Neuron (in vitro differentiated cells): ENCODE measurements at regions not wholly inside any gene's neighbourhood (a gene's known extent, or its start where the extent isn't known, plus 50 kb on each side); places are given as distances from the start of the nearest gene placed in this dataset.
"Not testable (repeated sequence)": the region's sequence is repeated elsewhere in the genome, so short reads cannot be mapped to it uniquely, and the experiment has no call there.

Source experiments
- H2AFZ ChIP-seq: one replicate; pipeline ENCODE4 v1.6.1; 2013; ENCODE audit warnings: low read depth, mild to moderate bottlenecking, inconsistent platforms, low read length, moderate library complexity
- H3K27me3 ChIP-seq: one replicate; pipeline ENCODE4 v1.6.1; 2013; ENCODE audit warnings: low read length; ENCODE audit not compliant: insufficient read depth
- H3K36me3 ChIP-seq: one replicate; pipeline ENCODE4 v1.6.1; 2013; ENCODE audit warnings: low read length; ENCODE audit not compliant: insufficient read depth
- H3K4me1 ChIP-seq: one replicate; pipeline ENCODE4 v1.6.1; 2013; ENCODE audit warnings: low read length; ENCODE audit not compliant: insufficient read depth
- H3K4me3 ChIP-seq: 2 replicates; pipeline ENCODE4 v1.5.1; 2013; ENCODE audit warnings: mild to moderate bottlenecking, low read length, moderate library complexity
- H3K9me3 ChIP-seq: one replicate; pipeline ENCODE4 v1.6.1; 2013; ENCODE audit warnings: low read length

DNA sequence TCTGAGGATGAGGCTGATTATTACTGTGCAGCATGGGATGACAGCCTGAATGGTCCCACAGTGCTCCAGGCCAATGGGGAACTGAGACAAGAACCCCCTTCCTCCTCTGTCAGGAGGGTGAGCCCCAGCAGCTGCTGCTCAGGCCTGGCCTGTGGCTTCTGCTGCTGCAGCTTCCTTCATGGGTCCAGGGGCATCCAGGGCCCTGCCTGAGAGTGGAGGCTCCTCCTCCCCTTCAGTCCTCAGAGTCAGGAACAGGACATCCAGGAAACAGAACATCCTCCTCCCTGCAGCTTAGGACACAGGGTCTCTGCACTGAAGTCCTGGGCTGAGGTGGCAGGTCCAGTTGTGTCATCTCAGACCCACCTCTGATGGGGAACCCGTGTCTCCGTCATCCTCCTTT lies 127.2 kb downstream of the ZNF280B start:
- H3K4me3 ChIP-seq = not testable (repeated sequence)

DNA sequence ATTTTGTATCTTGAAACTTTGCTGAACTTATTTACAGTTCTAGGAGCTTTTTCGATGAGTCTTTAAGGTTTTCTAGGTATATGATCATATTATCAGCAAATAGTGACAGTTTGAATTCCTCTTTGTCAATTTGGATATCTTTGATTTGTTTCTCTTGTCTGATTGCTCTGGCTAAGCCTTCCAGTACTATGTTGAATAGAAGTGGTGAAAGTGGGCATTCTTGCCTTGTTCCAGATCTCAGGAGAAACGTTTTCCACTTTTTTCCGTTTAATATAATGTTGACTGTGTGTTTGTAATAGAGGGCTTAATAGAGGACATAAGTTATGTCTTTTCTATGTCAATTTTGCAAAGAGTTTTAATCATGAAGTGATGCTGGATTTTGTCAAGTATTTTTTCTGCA lies 124.3 kb downstream of the ZNF280B start:
- H3K4me3 ChIP-seq = no peak overlapping the region
- H3K9me3 ChIP-seq = no peaks in the 10 kb centered on the region
- no peaks in the 10 kb centered on the region for H3K36me3 ChIP-seq
- H3K4me1 ChIP-seq = no peaks in the 10 kb centered on the region
- peaks cover 12% of the 10 kb centered on the region for H3K27me3 ChIP-seq
- H2AFZ ChIP-seq = no peak overlapping the region

More for the DNA sequence above, 127.2 kb downstream of the ZNF280B start:
- not testable (repeated sequence) for H3K9me3 ChIP-seq, H3K4me1 ChIP-seq, H3K36me3 ChIP-seq, H3K27me3 ChIP-seq, H2AFZ ChIP-seq

DNA sequence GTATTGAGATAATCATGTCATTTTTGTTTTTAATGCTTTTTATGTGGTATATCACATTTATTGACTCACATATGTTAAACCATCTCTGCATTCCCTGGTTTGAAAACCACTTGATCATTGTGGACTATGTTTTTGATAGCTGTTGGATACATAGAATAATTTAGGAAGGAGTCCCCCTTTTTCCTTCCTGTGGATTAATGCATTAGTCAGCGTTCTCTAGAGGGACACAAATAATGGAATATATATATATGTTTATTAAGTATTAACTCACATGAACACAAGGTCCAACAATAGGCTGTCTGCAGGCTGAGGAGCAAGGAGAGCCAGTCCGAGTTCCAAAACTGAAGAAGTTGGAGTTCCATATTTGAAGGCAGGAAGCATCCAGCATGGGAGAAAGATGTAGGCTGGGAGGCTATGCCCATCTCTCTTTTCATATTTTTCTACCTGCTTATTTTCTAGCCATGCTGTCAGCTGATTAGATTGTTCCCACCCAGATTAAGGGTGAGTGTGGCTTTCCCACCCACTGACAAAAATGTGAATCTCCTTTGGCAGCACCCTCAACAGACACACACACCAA lies 123.8 kb downstream of the ZNF280B start:
- peaks cover 12% of the 10 kb centered on the region for H3K27me3 ChIP-seq
- H3K4me1 ChIP-seq = no peaks in the 10 kb centered on the region
- H3K9me3 ChIP-seq = no peaks in the 10 kb centered on the region
- H3K36me3 ChIP-seq = no peaks in the 10 kb centered on the region
- H3K4me3 ChIP-seq = no peak overlapping the region
- H2AFZ ChIP-seq = no peak overlapping the region

DNA sequence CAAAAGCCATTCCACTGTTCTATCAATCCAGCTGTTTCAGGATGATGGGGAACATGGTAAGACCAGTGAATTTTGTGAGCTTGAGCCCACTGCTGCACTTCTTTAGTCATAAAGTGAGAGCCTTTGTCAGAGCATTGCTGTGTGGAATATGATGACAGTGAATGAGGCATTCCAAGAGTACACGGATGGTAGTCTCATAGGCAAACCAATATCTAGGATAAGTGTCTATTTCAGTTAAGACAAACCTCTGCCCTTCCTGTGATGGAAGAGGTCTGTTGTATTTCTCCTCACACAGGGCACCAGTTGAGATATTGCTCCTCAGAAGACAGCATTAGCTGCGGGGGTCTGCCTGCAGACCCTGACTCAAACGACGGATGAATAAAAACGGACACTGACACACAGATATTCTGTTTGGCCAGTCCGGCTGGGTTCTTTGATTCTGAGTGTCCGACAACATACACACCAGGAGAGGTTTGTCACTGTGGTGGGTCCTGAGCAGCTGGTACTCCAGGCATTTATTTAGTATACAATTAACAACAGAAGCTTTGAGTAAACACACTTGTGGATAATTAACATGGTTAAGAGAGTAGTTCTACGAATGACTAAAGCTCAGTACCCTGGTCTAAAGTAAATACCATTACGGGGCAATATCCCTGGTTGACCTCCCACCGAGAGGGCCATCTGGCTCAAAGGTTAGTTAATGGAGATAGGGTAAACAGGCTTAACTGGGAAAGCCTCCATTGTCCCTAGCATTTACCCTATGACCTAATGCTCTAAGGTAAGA lies 121.7 kb downstream of the ZNF280B start:
- Histone ChIP-seq H3K4me1 (no peaks in the 10 kb centered on the region), H3K4me3 (no peak overlapping the region), H3K9me3 (no peaks in the 10 kb centered on the region), H3K27me3 (peaks cover 17% of the 10 kb centered on the region), H3K36me3 (no peaks in the 10 kb centered on the region), H2AFZ (no peak overlapping the region)

DNA sequence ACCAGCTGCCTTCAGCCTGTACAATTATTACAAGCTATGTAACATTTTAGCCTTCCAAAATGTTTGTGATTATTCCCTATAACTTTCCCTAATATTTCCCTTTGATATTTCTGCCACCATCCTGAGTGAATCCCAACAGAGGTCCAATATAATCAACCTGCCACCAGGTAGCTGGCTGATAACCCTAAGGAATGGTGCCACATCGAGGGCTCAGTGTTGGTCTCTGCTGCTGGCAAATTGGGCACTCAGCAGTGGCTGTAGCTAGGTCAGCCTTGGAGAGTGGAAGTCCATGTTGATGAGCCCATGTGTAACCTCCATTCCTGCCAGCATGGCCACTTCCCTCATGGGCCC lies 121.2 kb downstream of the ZNF280B start:
- Histone ChIP-seq H3K27me3 (peaks cover 16% of the 10 kb centered on the region), H3K4me3 (no peak overlapping the region), H3K9me3 (peaks cover 5% of the 10 kb centered on the region), H3K36me3 (no peaks in the 10 kb centered on the region), H2AFZ (no peak overlapping the region), H3K4me1 (no peaks in the 10 kb centered on the region)

DNA sequence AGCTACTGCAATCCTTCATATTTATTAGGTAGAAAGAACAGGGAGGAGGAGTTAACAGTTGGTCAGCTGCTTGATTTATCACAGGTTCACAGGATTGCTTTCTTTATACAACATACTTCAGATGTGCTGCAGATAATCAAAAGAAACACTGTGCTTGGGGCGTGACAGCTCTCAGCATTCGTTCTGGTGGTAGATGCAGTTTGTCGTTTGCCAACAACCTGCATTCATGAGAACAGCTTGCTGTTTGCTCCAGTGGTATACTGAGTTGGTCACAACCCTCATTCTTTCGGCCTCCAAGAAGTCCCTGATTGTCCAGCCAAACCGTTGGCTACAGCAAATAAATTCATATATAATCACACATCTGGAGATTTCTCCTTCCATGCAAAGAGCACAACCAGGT lies 120.5 kb downstream of the ZNF280B start:
- no peak overlapping the region for H3K4me3 ChIP-seq
- peaks cover 14% of the 10 kb centered on the region for H3K27me3 ChIP-seq
- peaks cover 6% of the 10 kb centered on the region for H3K9me3 ChIP-seq
- H3K4me1 ChIP-seq = no peaks in the 10 kb centered on the region
- no peaks in the 10 kb centered on the region for H3K36me3 ChIP-seq
- no peak overlapping the region for H2AFZ ChIP-seq

DNA sequence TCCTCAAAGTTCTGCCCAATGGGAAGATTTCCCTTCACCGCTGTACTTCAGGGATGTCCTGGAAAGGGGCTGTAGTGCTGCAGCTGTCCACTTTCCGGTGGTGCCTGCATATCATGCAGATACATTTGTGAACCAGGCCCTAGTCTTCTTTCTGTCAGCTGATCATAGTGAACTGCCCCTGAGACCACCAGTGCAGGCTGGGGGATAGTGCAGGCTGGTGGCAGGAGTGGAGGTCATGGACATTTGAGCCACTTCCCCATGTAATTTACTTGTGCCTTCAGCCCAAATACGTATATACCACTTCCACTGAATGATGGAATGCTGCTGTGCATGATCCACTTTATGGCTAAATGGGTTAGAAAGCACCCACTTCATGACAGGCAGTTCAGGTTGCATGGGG lies 120.0 kb downstream of the ZNF280B start:
- peaks cover 14% of the 10 kb centered on the region for H3K27me3 ChIP-seq
- H3K36me3 ChIP-seq = no peaks in the 10 kb centered on the region
- no peak overlapping the region for H3K4me3 ChIP-seq
- H2AFZ ChIP-seq = no peak overlapping the region
- H3K9me3 ChIP-seq = peaks cover 6% of the 10 kb centered on the region
- H3K4me1 ChIP-seq = no peaks in the 10 kb centered on the region

DNA sequence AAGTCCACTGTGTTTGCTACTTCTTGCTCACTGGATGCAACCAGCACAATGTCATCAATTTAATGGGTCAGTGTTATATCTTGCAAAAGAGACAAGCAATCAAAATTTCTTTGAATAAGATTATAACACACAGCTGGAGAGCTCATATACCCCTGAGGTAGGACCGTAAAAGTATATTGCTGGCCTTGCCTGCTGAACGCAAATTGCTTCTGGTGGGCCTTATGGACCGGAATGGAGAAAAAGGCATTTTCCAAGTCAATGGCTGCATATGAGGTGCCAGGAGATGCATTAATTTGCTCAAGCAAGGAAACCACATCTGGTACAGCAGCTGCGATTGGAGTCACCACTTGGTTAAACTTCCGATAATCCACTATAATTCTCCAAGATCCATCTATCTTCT lies 119.1 kb downstream of the ZNF280B start:
- H2AFZ ChIP-seq = no peak overlapping the region
- H3K4me3 ChIP-seq = no peak overlapping the region
- no peaks in the 10 kb centered on the region for H3K36me3 ChIP-seq
- H3K4me1 ChIP-seq = no peaks in the 10 kb centered on the region
- peaks cover 6% of the 10 kb centered on the region for H3K9me3 ChIP-seq
- peaks cover 10% of the 10 kb centered on the region for H3K27me3 ChIP-seq

DNA sequence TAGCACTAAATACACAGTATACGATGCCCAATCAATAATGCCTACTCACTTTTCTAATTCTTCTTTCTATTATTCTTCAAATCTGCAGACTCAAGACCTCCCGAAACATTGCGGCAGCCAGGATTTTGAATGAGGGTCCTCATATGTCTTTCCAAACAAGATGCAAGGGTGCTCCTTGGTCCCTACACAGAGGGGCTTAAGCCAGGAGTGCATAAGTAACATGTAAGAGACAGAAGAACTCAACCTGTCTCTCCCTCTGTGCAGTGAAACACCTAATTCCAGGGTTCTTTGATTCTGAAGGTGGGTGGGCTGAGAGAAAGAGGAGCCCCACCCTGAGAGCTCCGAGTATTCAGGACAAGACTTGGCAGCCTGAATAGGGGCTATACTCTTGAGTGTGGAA lies 117.6 kb downstream of the ZNF280B start:
- Histone ChIP-seq H3K9me3 (peaks cover 6% of the 10 kb centered on the region), H3K4me3 (no peak overlapping the region), H3K4me1 (peaks cover 6% of the 10 kb centered on the region), H2AFZ (no peak overlapping the region), H3K27me3 (peaks cover 10% of the 10 kb centered on the region), H3K36me3 (no peaks in the 10 kb centered on the region)

DNA sequence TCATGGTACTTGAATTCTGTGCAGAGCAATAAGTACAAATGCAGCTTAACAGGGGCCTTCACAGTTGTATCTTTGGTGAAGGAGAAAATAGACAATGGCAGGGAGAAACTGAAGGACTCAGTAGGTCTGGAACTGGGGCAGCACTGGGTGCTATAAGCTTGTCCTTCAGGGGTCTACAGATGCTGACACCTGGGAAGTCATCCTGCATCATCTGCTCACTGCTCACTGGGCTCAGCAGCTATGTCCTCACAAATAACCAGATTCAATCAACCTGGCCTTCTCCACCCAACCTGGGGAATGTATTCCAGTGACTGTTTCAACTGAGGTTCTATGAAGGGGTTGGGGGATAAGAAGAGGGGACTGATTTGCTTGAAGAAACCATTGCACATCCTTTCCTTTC lies 117.0 kb downstream of the ZNF280B start:
- no peak overlapping the region for H3K4me3 ChIP-seq
- H2AFZ ChIP-seq = no peak overlapping the region
- no peaks in the 10 kb centered on the region for H3K36me3 ChIP-seq
- peaks cover 8% of the 10 kb centered on the region for H3K27me3 ChIP-seq
- peaks cover 10% of the 10 kb centered on the region for H3K4me1 ChIP-seq
- H3K9me3 ChIP-seq = peaks cover 6% of the 10 kb centered on the region

DNA sequence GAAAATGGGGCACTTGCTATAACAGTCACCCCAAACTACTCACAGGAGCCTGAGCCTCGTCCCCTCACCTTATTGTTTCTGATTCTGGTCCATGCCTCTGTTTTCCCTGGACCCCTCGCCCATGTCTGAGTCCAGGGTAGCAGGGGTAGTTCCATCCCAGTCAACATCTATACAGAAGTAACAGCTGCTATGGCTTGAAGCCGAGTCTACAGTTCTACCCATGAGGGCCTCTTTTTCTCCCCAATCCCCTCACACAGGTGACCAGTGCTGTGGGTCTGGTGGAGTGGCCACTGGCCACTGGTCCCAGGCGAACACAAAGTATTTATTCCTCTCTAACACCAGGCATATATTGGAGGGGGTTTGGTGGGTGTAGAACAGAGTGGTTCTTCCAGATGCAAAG lies 116.4 kb downstream of the ZNF280B start:
- Histone ChIP-seq H2AFZ (no peak overlapping the region), H3K36me3 (no peaks in the 10 kb centered on the region), H3K27me3 (peaks cover 5% of the 10 kb centered on the region), H3K4me1 (peaks cover 16% of the 10 kb centered on the region), H3K9me3 (peaks cover 6% of the 10 kb centered on the region), H3K4me3 (no peak overlapping the region)

DNA sequence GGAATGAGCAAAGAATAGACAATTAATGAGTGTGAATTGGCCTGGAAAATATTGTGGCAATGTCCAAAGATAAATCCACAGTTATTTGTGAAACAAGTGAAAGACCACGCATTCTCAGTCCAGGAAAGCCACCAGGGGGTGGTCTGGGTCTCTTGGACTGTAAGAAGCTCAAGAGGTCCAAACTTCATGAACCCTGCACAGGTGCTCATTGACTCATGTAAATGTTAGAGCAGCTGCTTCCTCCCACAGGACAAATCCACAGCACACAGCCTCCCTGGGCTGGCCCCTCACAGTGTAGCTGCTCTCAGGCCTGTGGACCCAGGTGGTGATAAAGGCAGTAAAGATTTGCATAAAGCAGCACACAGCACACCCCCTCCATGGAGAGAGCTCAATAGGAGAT lies 114.0 kb downstream of the ZNF280B start:
- H3K4me3 ChIP-seq = no peak overlapping the region
- H3K4me1 ChIP-seq = peaks cover 23% of the 10 kb centered on the region
- peaks cover 5% of the 10 kb centered on the region for H3K27me3 ChIP-seq
- peaks cover 6% of the 10 kb centered on the region for H3K9me3 ChIP-seq
- no peak overlapping the region for H2AFZ ChIP-seq
- H3K36me3 ChIP-seq = no peaks in the 10 kb centered on the region

DNA sequence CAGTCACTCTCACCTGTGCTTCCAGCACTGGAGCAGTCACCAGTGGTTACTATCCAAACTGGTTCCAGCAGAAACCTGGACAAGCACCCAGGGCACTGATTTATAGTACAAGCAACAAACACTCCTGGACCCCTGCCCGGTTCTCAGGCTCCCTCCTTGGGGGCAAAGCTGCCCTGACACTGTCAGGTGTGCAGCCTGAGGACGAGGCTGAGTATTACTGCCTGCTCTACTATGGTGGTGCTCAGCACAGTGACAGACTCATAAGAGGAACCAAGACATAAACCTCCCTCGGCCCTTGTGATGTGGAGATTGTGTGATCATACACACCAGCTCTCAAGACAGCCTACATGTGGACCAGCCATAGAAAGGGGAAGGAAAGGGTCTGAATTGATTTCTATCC lies 113.3 kb downstream of the ZNF280B start:
- peaks cover 23% of the 10 kb centered on the region for H3K4me1 ChIP-seq

More for the DNA sequence above, 113.3 kb downstream of the ZNF280B start:
- Histone ChIP-seq H3K27me3 (peaks cover 5% of the 10 kb centered on the region), H3K36me3 (no peaks in the 10 kb centered on the region), H3K4me3 (no peak overlapping the region), H2AFZ (no peak overlapping the region), H3K9me3 (peaks cover 6% of the 10 kb centered on the region)
